ENCODE measurements at regions not wholly inside any gene's neighbourhood (a gene's known extent, or its start where the extent isn't known, plus 50 kb on each side); places are given as distances from the start of the nearest gene placed in this dataset.

DNA sequence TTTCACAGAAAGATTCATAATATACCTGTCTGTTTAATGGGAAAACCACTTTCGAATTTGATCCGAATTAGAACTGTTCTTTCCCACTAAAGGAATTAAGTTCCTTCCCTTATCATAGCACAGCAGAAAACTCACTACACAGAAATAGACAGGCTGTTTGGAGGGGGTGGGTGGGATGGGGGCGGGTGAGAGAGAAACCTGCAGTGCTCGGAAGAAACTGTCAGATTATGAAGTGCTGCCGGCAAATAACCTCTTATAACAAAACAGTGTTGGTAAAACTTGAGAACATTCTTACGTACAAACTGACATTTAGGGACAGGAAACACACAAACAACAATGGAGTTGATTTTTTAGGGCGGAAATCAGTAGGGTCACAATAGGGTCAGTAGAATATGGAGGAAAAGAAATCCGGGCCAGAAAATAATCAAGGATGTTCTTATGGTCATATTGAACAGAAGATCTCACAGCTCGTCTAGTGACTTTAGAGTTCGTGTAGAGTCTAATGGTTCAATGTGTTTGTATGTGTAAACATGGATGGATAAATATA is 756.0 kb upstream of the LRATD1 start:
- DNase-seq: no peak
- Histone ChIP-seq H3K36me3 (replicated peaks) (no peaks in the 10 kb centered on the region), H3K27ac (no peak overlapping the region), H3K4me3 (ENCODE audit: low read depth, low read length) (no peak overlapping the region), H3K27me3 (replicated peaks) (no peaks in the 10 kb centered on the region)
- TF ChIP-seq, protein P1, sequence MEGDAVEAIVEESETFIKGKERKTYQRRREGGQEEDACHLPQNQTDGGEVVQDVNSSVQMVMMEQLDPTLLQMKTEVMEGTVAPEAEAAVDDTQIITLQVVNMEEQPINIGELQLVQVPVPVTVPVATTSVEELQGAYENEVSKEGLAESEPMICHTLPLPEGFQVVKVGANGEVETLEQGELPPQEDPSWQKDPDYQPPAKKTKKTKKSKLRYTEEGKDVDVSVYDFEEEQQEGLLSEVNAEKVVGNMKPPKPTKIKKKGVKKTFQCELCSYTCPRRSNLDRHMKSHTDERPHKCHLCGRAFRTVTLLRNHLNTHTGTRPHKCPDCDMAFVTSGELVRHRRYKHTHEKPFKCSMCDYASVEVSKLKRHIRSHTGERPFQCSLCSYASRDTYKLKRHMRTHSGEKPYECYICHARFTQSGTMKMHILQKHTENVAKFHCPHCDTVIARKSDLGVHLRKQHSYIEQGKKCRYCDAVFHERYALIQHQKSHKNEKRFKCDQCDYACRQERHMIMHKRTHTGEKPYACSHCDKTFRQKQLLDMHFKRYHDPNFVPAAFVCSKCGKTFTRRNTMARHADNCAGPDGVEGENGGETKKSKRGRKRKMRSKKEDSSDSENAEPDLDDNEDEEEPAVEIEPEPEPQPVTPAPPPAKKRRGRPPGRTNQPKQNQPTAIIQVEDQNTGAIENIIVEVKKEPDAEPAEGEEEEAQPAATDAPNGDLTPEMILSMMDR (IDR thresholded peaks at IDR 0.05; ENCODE audit: low read depth, low read length, missing control alignments): no peak
- in situ Hi-C loops (cut with HindIII; ENCODE audit: low pct_ligation_motif_present, low sequenced_read_pairs): no loop called here

GRCh38 chr2:13877571-13877970 is 754.9 kb upstream of the LRATD1 start:
- in situ Hi-C loops (cut with HindIII; ENCODE audit: low pct_ligation_motif_present, low sequenced_read_pairs): no loop called here
- TF ChIP-seq, protein P1 (IDR thresholded peaks at IDR 0.05; ENCODE audit: low read depth, low read length, missing control alignments): no peak
- Histone ChIP-seq H3K36me3 (replicated peaks) (no peaks in the 10 kb centered on the region), H3K27me3 (replicated peaks) (no peaks in the 10 kb centered on the region), H3K4me3 (ENCODE audit: low read depth, low read length) (no peak overlapping the region), H3K27ac (no peak overlapping the region)
- no peak for DNase-seq

- in situ Hi-C loops (cut with HindIII; ENCODE audit: low pct_ligation_motif_present, low sequenced_read_pairs): no loop called here
- Histone ChIP-seq H3K27ac (no peak overlapping the region), H3K36me3 (replicated peaks) (no peaks in the 10 kb centered on the region), H3K4me3 (ENCODE audit: low read depth, low read length) (no peak overlapping the region), H3K27me3 (replicated peaks) (no peaks in the 10 kb centered on the region)
- TF ChIP-seq, protein P1 (IDR thresholded peaks at IDR 0.05; ENCODE audit: low read depth, low read length, missing control alignments): no peak
- no peak for DNase-seq
Observed at GRCh38 chr2:13884291-13884976, 748.1 kb upstream of the LRATD1 start.

- TF ChIP-seq, protein P1 (IDR thresholded peaks at IDR 0.05; ENCODE audit: low read depth, low read length, missing control alignments): no peak
- no peak overlapping the region for H3K4me3 ChIP-seq (ENCODE audit: low read depth, low read length)
- in situ Hi-C loops (cut with HindIII; ENCODE audit: low pct_ligation_motif_present, low sequenced_read_pairs): no loop called here
- no peaks in the 10 kb centered on the region for H3K27me3 ChIP-seq (replicated peaks)
- no peak for DNase-seq
- H3K36me3 ChIP-seq (replicated peaks): no peaks in the 10 kb centered on the region
- H3K27ac ChIP-seq: no peak overlapping the region
Observed at GRCh38 chr2:13901526-13901925, 731.0 kb upstream of the LRATD1 start.

DNA sequence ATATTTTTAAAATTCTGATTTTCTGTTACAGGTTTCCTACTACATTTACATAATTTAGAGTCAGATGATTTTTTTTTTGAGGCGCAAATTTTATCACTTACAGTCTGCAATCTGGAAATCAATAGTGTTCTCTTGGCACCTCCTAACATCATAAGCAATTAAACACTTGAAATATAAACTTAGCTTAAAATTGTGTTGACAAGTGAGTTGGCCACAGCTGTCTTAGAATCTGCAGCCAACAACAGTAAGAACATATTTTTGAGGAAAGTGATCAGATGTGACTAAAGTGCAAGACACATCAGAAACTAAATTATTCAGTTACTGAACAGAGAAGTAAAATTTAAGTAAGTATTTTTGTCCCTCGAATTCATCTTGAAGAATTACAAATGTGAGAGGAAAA is 726.7 kb upstream of the LRATD1 start:
- TF ChIP-seq, protein P1 (IDR thresholded peaks at IDR 0.05; ENCODE audit: low read depth, low read length, missing control alignments): no peak
- Histone ChIP-seq H3K27ac (no peak overlapping the region), H3K27me3 (replicated peaks) (no peaks in the 10 kb centered on the region), H3K36me3 (replicated peaks) (no peaks in the 10 kb centered on the region), H3K4me3 (ENCODE audit: low read depth, low read length) (no peak overlapping the region)
- in situ Hi-C loops (cut with HindIII; ENCODE audit: low pct_ligation_motif_present, low sequenced_read_pairs): no loop called here
- DNase-seq: no peak

- Histone ChIP-seq H3K27ac (no peak overlapping the region), H3K36me3 (replicated peaks) (no peaks in the 10 kb centered on the region), H3K4me3 (ENCODE audit: low read depth, low read length) (no peak overlapping the region), H3K27me3 (replicated peaks) (no peaks in the 10 kb centered on the region)
- DNase-seq: no peak
- in situ Hi-C loops (cut with HindIII; ENCODE audit: low pct_ligation_motif_present, low sequenced_read_pairs): no loop called here
- TF ChIP-seq, protein P1 (IDR thresholded peaks at IDR 0.05; ENCODE audit: low read depth, low read length, missing control alignments): no peak
Observed at GRCh38 chr2:13916066-13916465, 716.5 kb upstream of the LRATD1 start.

All from brain microvascular endothelial cell (primary cell).